ENCODE measurements at regions not wholly inside any gene's neighbourhood (a gene's known extent, or its start where the extent isn't known, plus 50 kb on each side); places are given as distances from the start of the nearest gene placed in this dataset.

GRCh38 chr20:11301699-11302098, 616.0 kb upstream of the BTBD3 start:
- ATAC-seq: no peak
- TF ChIP-seq TOX (CRISPR knock-in tag; IDR thresholded peaks at IDR 0.05; ENCODE audit: borderline replicate concordance) (no peak), POU6F1 (CRISPR knock-in tag; IDR thresholded peaks at IDR 0.05; ENCODE audit: borderline replicate concordance, low read depth) (no peak), PATZ1 (CRISPR knock-in tag; IDR thresholded peaks at IDR 0.05; ENCODE audit: borderline replicate concordance) (no peak), CSDC2 (CRISPR knock-in tag; IDR thresholded peaks at IDR 0.05) (no peak), ESRRG (CRISPR knock-in tag; IDR thresholded peaks at IDR 0.05) (no peak), RARB (CRISPR knock-in tag; IDR thresholded peaks at IDR 0.05) (no peak)

- no peak for TF ChIP-seq ISL1 (CRISPR knock-in tag; IDR thresholded peaks at IDR 0.05)
- no peak for TF ChIP-seq TOX (CRISPR knock-in tag; IDR thresholded peaks at IDR 0.05; ENCODE audit: borderline replicate concordance)
- no peak for TF ChIP-seq ZNF8 (CRISPR knock-in tag; IDR thresholded peaks at IDR 0.05)
- no peak for TF ChIP-seq RARB (CRISPR knock-in tag; IDR thresholded peaks at IDR 0.05)
- no peak for ATAC-seq
These were observed 615.3 kb upstream of the BTBD3 start for GRCh38 chr20:11302436-11302835.

GRCh38 chr20:11304795-11305194, 612.9 kb upstream of the BTBD3 start:
- TF ChIP-seq ZNF565 (CRISPR knock-in tag; conservative IDR thresholded peaks at IDR 0.05; ENCODE audit: low read depth) (no peak), CSDC2 (CRISPR knock-in tag; IDR thresholded peaks at IDR 0.05) (no peak), CREB5 (CRISPR knock-in tag; IDR thresholded peaks at IDR 0.05; ENCODE audit: low read depth) (no peak), SNAI2 (CRISPR knock-in tag; IDR thresholded peaks at IDR 0.05) (no peak), OSR1 (CRISPR knock-in tag; IDR thresholded peaks at IDR 0.05) (no peak), TSHZ2 (CRISPR knock-in tag; IDR thresholded peaks at IDR 0.05) (no peak), ZC3H10 (CRISPR knock-in tag; IDR thresholded peaks at IDR 0.05) (no peak), ESRRG (CRISPR knock-in tag; IDR thresholded peaks at IDR 0.05) (no peak), ZFP3 (CRISPR knock-in tag; IDR thresholded peaks at IDR 0.05) (no peak), ZFP30 (CRISPR knock-in tag; IDR thresholded peaks at IDR 0.05) (no peak), RARB (CRISPR knock-in tag; IDR thresholded peaks at IDR 0.05) (no peak), ZNF8 (CRISPR knock-in tag; IDR thresholded peaks at IDR 0.05) (no peak), PPARA (CRISPR knock-in tag; IDR thresholded peaks at IDR 0.05; ENCODE audit: borderline replicate concordance) (no peak), GLIS3 (CRISPR knock-in tag; IDR thresholded peaks at IDR 0.05) (no peak), TCF4 (CRISPR knock-in tag; IDR thresholded peaks at IDR 0.05; ENCODE audit: borderline replicate concordance) (no peak), TOX (CRISPR knock-in tag; IDR thresholded peaks at IDR 0.05; ENCODE audit: borderline replicate concordance) (no peak), ISL1 (CRISPR knock-in tag; IDR thresholded peaks at IDR 0.05) (no peak), CSRNP3 (CRISPR knock-in tag; IDR thresholded peaks at IDR 0.05) (no peak), BACH2 (CRISPR knock-in tag; IDR thresholded peaks at IDR 0.05; ENCODE audit: borderline replicate concordance) (no peak)
- no peak for ATAC-seq
